ENCODE measurements at regions not wholly inside any gene's neighbourhood (a gene's known extent, or its start where the extent isn't known, plus 50 kb on each side); places are given as distances from the start of the nearest gene placed in this dataset.

DNA sequence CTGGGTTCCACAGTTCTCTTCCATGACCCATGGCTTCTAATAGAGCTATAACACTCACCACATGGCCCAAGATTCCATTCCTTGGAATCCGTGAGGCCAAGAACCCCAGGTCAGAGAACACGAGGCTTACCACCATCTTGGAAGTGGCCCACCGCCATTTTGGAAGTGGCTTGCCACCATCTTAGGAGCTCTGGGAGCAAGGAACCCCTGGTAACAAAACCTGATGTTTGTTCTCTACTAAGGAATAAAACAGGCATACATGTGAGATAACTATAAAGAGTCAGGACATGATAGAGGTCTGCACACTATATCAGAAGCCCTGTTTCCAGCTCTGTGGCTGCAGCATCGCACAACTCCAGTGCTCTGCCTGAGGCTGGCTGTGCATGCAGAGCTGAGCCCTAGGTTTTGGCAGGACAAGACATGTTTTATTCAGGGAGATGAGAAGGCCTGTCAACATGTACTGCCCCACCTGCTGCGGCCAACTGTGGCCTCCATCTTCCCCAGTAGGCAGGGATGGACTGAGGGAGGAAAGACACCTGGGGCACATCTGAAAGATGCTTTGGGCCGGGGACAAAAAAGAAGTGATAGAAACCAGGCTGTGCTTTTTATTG, 344.9 kb downstream of the DAD1 start:
- TF ChIP-seq EZH2 (IDR thresholded peaks at IDR 0.05) (no peak), POLR2AphosphoS5 (IDR thresholded peaks at IDR 0.05; ENCODE audit: borderline replicate concordance, low read depth, low read length) (no peak)

All from SK-N-MC (cell line).